ENCODE measurements at regions not wholly inside any gene's neighbourhood (a gene's known extent, or its start where the extent isn't known, plus 50 kb on each side); places are given as distances from the start of the nearest gene placed in this dataset.
"Not testable (repeated sequence)": the region's sequence is repeated elsewhere in the genome, so short reads cannot be mapped to it uniquely, and the experiment has no call there.

DNA sequence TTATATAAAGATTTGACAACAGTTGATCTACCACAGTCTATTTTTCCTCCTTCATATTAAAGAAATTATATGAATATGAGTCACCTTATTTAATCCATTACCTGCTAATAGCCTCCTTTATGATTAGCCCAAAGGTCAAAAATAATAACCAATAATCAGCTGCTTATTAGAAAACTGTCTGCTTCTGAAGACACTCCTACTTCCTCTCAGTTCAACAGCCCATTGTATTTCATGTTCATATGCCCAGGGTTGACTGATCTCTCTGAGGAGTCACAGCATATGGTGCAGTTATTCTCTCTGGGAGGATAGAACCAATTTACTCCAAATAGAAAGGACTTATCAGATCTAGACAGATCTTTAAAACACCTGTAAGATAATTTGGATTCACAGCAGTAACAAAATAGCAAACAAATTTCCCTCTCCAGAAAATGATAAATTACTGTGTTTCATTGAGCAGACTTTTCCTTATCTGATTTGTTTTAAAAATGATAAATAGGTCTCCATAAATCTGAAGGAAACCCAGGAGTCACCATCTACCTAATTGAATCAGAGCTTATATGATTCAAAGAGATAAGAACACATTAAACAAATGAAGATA, 180.4 kb upstream of the ITGA1 start:
- DNase-seq: no peak
- peaks cover 11% of the 10 kb centered on the region for H3K27me3 Mint-ChIP-seq
- POLR2A ChIA-PET: no interaction called here
- no peaks in the 10 kb centered on the region for H3K4me1 Mint-ChIP-seq
- CTCF ChIA-PET: no interaction called here
- H3K4me3 Mint-ChIP-seq: no peak overlapping the region
- H3K27ac Mint-ChIP-seq: no peak overlapping the region
- H3K36me3 Mint-ChIP-seq (ENCODE audit: low read depth): no peaks in the 10 kb centered on the region
- H3K9me3 Mint-ChIP-seq: no peaks in the 10 kb centered on the region

DNA sequence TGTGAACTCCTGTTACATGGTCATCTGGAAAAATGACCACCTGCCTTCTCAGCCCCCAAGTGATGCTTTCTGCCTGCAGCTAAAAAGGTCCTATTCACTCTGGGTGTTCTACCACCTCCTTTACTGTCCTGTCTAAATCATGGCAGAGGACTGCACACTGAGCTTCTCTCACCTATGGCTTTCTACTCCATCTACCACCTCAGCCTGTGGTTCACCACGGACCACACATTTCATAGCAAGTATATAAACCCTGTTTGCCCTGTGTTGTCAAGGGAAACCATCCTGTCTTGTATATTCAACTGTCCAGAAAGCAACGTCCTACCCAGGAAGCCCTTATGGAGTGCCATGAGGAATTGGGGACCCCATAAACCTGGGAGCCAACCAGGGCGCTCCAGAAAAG, 167.4 kb upstream of the ITGA1 start:
- Mint-ChIP-seq H3K27me3 (peaks cover 6% of the 10 kb centered on the region), H3K9me3 (no peaks in the 10 kb centered on the region), H3K4me3 (no peak overlapping the region), H3K4me1 (no peaks in the 10 kb centered on the region), H3K27ac (no peak overlapping the region), H3K36me3 (ENCODE audit: low read depth) (no peaks in the 10 kb centered on the region)
- ChIA-PET CTCF (no interaction called here), POLR2A (no interaction called here)
- DNase-seq: no peak

DNA sequence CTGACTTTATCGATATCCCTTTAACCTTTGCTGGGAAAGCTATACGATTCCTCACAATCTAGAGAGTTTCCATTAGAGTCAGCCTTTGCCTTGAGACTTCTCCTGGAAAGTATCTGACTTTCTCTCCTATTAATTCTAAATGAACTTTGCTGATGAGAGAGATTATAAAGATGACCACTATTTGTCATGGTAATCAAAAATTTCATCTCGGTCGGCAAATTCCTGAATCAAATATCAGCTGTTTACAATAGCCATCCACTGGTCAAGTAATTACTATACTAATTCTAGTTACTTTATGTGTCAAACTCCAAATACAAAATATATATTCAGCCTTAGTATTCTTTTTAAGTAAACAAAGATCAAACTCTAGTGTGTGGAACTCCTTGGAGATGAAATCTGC, 164.4 kb upstream of the ITGA1 start:
- Mint-ChIP-seq H3K27ac (no peak overlapping the region), H3K36me3 (ENCODE audit: low read depth) (no peaks in the 10 kb centered on the region), H3K27me3 (peaks cover 10% of the 10 kb centered on the region), H3K9me3 (no peaks in the 10 kb centered on the region), H3K4me3 (no peak overlapping the region), H3K4me1 (no peaks in the 10 kb centered on the region)
- ChIA-PET CTCF (no interaction called here), POLR2A (no interaction called here)
- DNase-seq: no peak

DNA sequence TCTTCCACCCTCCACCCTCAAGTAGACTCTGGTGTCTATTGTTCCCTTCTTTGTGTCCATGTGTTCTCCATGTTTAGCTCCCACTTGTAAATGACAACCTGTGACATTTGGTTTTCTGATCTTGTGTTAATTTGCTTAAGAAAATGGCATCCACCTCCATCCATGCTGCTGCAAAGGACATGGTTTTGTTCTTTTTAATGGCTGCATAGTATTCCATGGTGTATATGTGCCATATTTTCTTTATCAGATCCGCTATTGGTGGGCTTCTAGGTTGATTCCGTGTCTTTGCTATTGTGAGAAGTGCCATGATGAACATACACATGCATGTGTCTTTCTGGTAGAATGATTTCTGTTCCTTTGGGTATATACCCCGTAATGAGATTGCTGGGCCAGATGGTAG, 163.4 kb upstream of the ITGA1 start:
- no peak for DNase-seq
- H3K27ac Mint-ChIP-seq: no peak overlapping the region
- no peaks in the 10 kb centered on the region for H3K36me3 Mint-ChIP-seq (ENCODE audit: low read depth)
- peaks cover 10% of the 10 kb centered on the region for H3K27me3 Mint-ChIP-seq
- ChIA-PET POLR2A (no interaction called here), CTCF (no interaction called here)
- H3K9me3 Mint-ChIP-seq: no peaks in the 10 kb centered on the region
- no peak overlapping the region for H3K4me3 Mint-ChIP-seq
- no peaks in the 10 kb centered on the region for H3K4me1 Mint-ChIP-seq

DNA sequence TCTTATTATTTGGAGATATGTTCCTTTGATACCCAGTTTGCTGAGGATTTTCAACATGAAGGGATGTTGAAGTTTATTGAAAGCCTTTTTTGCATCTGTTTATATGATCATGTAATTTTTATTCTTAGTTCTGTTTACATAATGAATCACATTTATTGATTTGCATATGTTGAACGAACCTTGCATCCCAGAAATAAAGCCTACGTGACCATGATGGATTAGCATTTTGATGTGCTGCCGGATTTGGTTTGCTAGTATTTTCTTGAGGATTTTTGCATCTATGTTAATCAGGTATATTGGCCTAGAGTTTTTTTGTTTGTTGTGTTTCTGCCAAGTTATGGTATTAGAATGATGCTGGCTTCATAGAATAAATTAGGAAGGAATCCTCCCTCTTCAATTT, 161.4 kb upstream of the ITGA1 start:
- no peaks in the 10 kb centered on the region for H3K4me1 Mint-ChIP-seq
- no peaks in the 10 kb centered on the region for H3K36me3 Mint-ChIP-seq (ENCODE audit: low read depth)
- CTCF ChIA-PET: no interaction called here

DNA sequence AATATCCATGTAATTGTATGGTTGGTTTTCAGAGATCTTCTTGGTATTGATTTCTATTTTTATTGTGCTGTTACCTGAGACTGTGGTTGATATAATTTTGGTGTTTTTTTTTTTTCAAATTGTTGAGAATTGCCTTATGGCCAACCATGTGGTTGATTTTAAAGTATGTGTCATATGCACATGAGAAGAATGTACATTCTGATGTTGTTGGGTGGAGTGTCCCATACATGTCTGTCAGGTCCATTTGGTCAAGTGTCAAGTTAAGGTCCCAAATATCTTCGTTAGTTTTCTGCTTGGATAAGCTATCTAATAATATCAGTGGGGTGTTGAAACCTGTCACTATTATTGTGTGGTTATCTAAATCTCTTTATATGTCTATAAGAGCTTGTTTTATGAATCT, 160.0 kb upstream of the ITGA1 start:
- CTCF ChIA-PET: interaction anchor here (1.1 kb wide), 1 partner anchor 38 kb away, joined by 3 read pairs; no protein-coding TSS in a partner anchor
- Mint-ChIP-seq H3K27ac (no peak overlapping the region), H3K9me3 (no peaks in the 10 kb centered on the region), H3K4me1 (no peaks in the 10 kb centered on the region), H3K36me3 (ENCODE audit: low read depth) (no peaks in the 10 kb centered on the region), H3K4me3 (no peak overlapping the region), H3K27me3 (peaks cover 12% of the 10 kb centered on the region)
- no peak for DNase-seq
- POLR2A ChIA-PET: no interaction called here

More for the DNA sequence above, 161.4 kb upstream of the ITGA1 start:
- Mint-ChIP-seq H3K27me3 (peaks cover 10% of the 10 kb centered on the region), H3K27ac (no peak overlapping the region), H3K9me3 (no peaks in the 10 kb centered on the region), H3K4me3 (no peak overlapping the region)
- POLR2A ChIA-PET: no interaction called here
- no peak for DNase-seq

DNA sequence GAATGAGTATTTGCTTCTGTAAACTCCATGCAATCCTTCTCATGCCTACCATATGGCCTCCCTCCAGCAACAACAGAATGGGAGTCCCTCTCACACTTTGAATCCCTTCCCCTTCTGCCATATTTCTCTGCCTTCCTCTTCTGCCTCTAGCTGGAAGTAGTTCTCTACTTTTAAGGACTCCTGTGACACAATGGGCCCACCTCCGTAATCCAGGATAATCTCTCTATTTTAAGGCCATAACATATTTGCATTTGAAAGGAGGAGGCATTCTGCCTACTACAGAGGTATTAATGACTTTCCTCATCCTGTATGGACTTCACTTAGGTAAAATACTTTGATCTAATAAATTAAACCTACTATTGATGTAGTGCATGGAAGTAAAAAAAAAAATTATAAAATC, 155.4 kb upstream of the ITGA1 start:
- ChIA-PET CTCF (no interaction called here), POLR2A (no interaction called here)
- H3K9me3 Mint-ChIP-seq: no peaks in the 10 kb centered on the region

DNA sequence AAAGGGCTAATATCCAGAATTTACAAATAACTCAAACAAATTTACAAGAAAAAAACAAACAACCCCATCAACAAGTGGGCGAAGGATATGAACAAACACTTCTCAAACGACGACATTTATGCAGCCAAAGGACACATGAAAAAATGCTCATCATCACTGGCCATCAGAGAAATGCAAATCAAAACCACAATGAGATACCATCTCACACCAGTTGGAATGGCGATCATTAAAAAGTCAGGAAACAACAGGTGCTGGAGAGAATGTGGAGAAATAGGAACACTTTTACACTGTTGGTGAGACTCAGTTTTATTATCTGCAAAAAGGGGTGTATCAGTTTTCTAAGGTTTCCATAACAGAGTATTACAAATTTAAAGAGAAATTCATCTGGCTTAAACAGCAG, 153.5 kb upstream of the ITGA1 start:
- H3K9me3 Mint-ChIP-seq; H3K36me3 Mint-ChIP-seq (ENCODE audit: low read depth); H3K4me1 Mint-ChIP-seq; H3K27ac Mint-ChIP-seq; DNase-seq; POLR2A ChIA-PET; H3K4me3 Mint-ChIP-seq; H3K27me3 Mint-ChIP-seq; CTCF ChIA-PET: not testable (repeated sequence)

More for the DNA sequence above, 155.4 kb upstream of the ITGA1 start:
- no peak overlapping the region for H3K4me3 Mint-ChIP-seq
- peaks cover 6% of the 10 kb centered on the region for H3K27me3 Mint-ChIP-seq
- no peaks in the 10 kb centered on the region for H3K4me1 Mint-ChIP-seq
- DNase-seq: no peak
- H3K36me3 Mint-ChIP-seq (ENCODE audit: low read depth): no peaks in the 10 kb centered on the region
- H3K27ac Mint-ChIP-seq: no peak overlapping the region

DNA sequence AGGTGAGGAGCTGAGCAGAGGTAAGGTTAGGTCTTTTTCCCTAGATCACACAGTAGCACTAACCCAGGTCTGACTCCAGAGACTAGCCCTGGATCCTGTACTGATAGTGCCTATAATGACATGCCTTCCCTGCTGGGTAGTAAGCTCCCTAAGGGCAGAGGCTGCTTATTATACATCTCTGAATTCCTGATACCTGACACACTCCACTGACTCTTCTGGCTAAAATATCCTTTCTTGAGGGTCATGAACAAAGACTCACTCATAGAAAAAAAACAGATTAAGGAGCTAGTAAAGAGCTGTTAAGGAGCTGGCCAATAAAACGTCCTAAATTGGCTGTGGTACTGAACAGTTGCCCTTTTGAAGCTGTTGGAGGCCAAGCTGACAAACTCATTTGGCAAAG, 149.0 kb upstream of the ITGA1 start:
- Mint-ChIP-seq H3K4me3 (no peak overlapping the region), H3K36me3 (ENCODE audit: low read depth) (no peaks in the 10 kb centered on the region), H3K27me3 (no peaks in the 10 kb centered on the region), H3K4me1 (no peaks in the 10 kb centered on the region), H3K9me3 (no peaks in the 10 kb centered on the region), H3K27ac (no peak overlapping the region)
- POLR2A ChIA-PET: no interaction called here
- DNase-seq: no peak
- CTCF ChIA-PET: no interaction called here

DNA sequence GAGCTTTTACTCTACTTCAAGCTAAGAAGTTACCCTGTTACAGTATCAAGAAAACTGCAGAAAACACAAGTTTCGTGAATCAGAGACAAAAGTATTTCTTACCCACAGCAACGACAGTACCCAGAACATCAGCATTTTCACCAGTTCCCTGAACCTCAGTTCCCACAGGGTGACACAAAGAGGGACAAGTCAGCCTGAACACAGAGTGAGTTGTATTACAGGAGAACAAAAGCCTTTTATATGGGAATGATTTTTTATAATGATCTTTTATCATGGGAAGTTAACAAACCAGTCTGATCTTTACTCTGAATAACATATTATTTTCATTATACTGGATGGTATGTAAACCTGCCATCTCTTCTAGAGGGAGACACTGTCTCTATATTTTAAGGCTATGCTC, 139.0 kb upstream of the ITGA1 start:
- no peak for DNase-seq
- H3K9me3 Mint-ChIP-seq: peaks cover 6% of the 10 kb centered on the region
- no peaks in the 10 kb centered on the region for H3K36me3 Mint-ChIP-seq (ENCODE audit: low read depth)
- ChIA-PET POLR2A (no interaction called here), CTCF (interaction anchor here (1.3 kb wide), 1 partner anchor 10 kb away, joined by 3 read pairs; no protein-coding TSS in a partner anchor)
- no peaks in the 10 kb centered on the region for H3K4me1 Mint-ChIP-seq
- H3K27me3 Mint-ChIP-seq: peaks cover 3% of the 10 kb centered on the region
- H3K4me3 Mint-ChIP-seq: no peak overlapping the region
- no peak overlapping the region for H3K27ac Mint-ChIP-seq

DNA sequence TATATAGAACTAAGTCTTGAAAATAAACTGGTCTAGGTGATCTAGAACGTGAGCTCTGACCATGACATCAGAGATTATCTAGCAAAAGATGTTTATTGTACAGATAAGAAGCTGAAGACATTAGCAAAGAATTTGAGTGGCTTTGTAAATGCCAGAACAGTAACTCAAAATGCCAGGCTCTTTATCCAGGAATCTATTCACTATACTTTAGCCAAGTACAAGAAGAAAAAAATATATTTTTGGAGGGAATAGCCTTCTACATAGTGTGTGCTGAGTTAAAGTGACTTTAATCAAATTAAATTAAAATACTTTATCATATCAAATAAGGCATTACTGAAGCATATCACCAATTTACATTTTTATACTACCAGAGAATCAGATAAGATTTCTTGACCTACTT, 132.6 kb upstream of the ITGA1 start:
- Mint-ChIP-seq H3K9me3 (no peaks in the 10 kb centered on the region), H3K4me3 (no peak overlapping the region), H3K27me3 (peaks cover 13% of the 10 kb centered on the region), H3K27ac (no peak overlapping the region), H3K36me3 (ENCODE audit: low read depth) (no peaks in the 10 kb centered on the region), H3K4me1 (no peaks in the 10 kb centered on the region)
- ChIA-PET CTCF (interaction anchor here (0.6 to 1.4 kb wide), 2 partner anchors 145 to 150 kb away, joined by 3 read pairs; no protein-coding TSS in a partner anchor), POLR2A (no interaction called here)
- no peak for DNase-seq

DNA sequence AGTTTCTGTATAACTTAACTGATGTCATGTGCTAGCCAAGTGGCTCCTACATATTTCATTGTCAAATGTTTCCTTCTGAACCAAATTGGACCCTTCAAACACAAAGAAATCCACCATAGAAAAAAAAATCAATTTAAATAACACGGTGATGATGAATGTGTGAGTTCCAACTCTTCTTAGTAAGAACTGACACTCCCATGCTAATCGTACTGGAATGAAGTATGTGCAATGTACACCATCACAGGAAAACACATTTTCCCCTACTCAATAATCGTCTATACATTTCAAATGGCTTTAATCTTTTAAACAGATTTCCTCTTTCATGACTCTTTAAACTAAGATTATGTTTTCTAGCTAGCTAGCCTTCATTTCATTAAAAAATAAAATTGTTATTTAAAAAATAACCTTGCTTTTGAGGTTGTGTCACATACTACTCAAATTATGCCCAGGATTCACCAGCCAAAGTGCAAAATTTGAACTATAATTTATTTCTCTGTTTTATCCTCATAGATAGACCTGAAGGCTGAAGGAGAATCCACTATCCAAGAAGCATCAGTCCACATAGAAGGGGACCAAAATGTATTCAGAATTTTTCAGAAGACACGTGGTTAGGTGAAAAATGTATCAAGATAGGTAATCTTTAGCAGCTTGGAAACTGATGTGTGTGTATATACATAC, 131.0 kb upstream of the ITGA1 start:
- POLR2A ChIA-PET: no interaction called here
- DNase-seq: no peak
- H3K27ac Mint-ChIP-seq: no peak overlapping the region
- H3K4me3 Mint-ChIP-seq: no peak overlapping the region
- CTCF ChIA-PET: interaction anchor here (0.7 to 1.4 kb wide), 2 partner anchors 259 to 1693 kb away, joined by 3 to 4 read pairs; no protein-coding TSS in a partner anchor
- no peaks in the 10 kb centered on the region for H3K36me3 Mint-ChIP-seq (ENCODE audit: low read depth)
- no peaks in the 10 kb centered on the region for H3K4me1 Mint-ChIP-seq
- no peaks in the 10 kb centered on the region for H3K9me3 Mint-ChIP-seq
- peaks cover 13% of the 10 kb centered on the region for H3K27me3 Mint-ChIP-seq

DNA sequence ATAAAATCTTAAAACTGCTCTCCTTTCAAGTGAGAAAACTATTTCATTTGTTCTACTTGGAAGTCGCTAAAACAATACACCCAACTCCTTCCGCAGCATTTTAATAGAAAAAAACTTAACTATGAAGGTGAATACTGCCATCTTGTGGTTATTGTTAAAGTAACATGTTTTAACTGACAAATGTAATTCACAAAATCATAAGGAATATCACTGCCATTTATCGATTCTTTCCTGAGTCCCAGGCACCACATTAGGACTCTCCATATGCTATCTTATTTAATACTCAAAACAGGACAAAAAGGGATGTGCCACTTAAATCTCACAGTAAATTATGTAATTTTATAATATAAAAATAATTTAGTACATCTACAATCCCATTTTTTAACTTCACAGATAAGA, 130.5 kb upstream of the ITGA1 start:
- no peak overlapping the region for H3K4me3 Mint-ChIP-seq
- peaks cover 13% of the 10 kb centered on the region for H3K27me3 Mint-ChIP-seq
- CTCF ChIA-PET: interaction anchor here (0.6 to 1.4 kb wide), 4 partner anchors 15 to 1694 kb away, joined by 3 to 4 read pairs (median 4); no protein-coding TSS in a partner anchor
- no peaks in the 10 kb centered on the region for H3K4me1 Mint-ChIP-seq
- no peaks in the 10 kb centered on the region for H3K9me3 Mint-ChIP-seq
- no peak overlapping the region for H3K27ac Mint-ChIP-seq
- DNase-seq: no peak
- POLR2A ChIA-PET: no interaction called here
- H3K36me3 Mint-ChIP-seq (ENCODE audit: low read depth): no peaks in the 10 kb centered on the region

DNA sequence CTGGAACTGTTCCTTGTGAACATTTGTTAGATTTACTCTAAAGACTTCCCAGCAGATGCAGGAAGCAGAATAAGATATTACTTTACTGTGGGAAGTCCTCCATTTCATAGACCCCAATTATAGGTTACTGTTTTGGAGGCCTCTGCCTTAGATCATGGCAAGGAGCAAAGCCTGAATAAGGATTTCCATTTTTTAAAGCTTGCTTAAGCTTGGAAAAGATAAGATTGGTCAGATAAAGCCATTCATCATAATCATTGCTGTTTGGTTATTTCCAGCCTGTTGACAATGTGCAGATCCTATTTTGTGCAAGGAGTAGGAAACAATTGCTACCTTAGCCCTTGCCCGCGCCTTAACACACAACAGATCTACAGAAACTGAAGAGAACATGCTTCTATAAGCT, 129.5 kb upstream of the ITGA1 start:
- Mint-ChIP-seq H3K36me3 (ENCODE audit: low read depth) (no peaks in the 10 kb centered on the region), H3K4me3 (no peak overlapping the region), H3K27ac (no peak overlapping the region), H3K9me3 (no peaks in the 10 kb centered on the region), H3K27me3 (peaks cover 14% of the 10 kb centered on the region), H3K4me1 (no peaks in the 10 kb centered on the region)
- CTCF ChIA-PET: interaction anchor here (0.6 to 3.2 kb wide), 6 partner anchors 10 to 1695 kb away, joined by 3 to 10 read pairs (median 4); no protein-coding TSS in a partner anchor
- DNase-seq: no peak
- POLR2A ChIA-PET: no interaction called here

All from activated CD4-positive, alpha-beta memory T cell treated with anti-CD3 and anti-CD28 coated beads, Interleukin-2, amount 10 ng/mL, durations not matched to agents 7 days and 5 days (primary cell).